WERI-Rb-1 (cell line): ENCODE measurements at regions not wholly inside any gene's neighbourhood (a gene's known extent, or its start where the extent isn't known, plus 50 kb on each side); places are given as distances from the start of the nearest gene placed in this dataset.

Experiments used
- DNase-seq: peaks from one replicate; pipeline ENCODE4 v3.0.0-alpha.2; 2020
- H3K27ac ChIP-seq: fragments of 250-450 bp; sonication (Bioruptor Pico); 2 replicates; pipeline ENCODE4 v1.5.1; 2020; ENCODE audit warnings: mild to moderate bottlenecking, moderate library complexity
- H3K27me3 ChIP-seq: fragments of 250-450 bp; sonication (Bioruptor Pico); 2 replicates; pipeline ENCODE4 v1.5.1; 2021; ENCODE audit warnings: mild to moderate bottlenecking, low read depth, moderate library complexity; ENCODE audit not compliant: insufficient read depth, severe bottlenecking
- H3K36me3 ChIP-seq: fragments of 250-450 bp; sonication (Bioruptor Pico); 2 replicates; pipeline ENCODE4 v1.5.1; 2020; ENCODE audit warnings: mild to moderate bottlenecking, moderate library complexity
- H3K4me3 ChIP-seq: 2 replicates; pipeline ENCODE4 v1.5.1; 2011; ENCODE audit warnings: low read depth, mild to moderate bottlenecking, control low read depth, low read length
- H3K9me3 ChIP-seq: fragments of 250-450 bp; sonication (Bioruptor Pico); 2 replicates; pipeline ENCODE4 v1.5.1; 2021; ENCODE audit warnings: mild to moderate bottlenecking, moderate library complexity; ENCODE audit not compliant: severe bottlenecking
- CTCF ChIP-seq: IDR thresholded peaks from 2 replicates; pipeline ENCODE4 v1.5.1; 2011; ENCODE audit warnings: low read depth, mild to moderate bottlenecking, control low read depth, inconsistent platforms, low read length

- Histone ChIP-seq H3K4me3 (no peak overlapping the region), H3K9me3 (no peaks in the 10 kb centered on the region), H3K27ac (no peak overlapping the region), H3K27me3 (no peaks in the 10 kb centered on the region), H3K36me3 (no peaks in the 10 kb centered on the region)
- DNase-seq: no peak
- no peak for TF ChIP-seq CTCF
Measured at GRCh38 chr22:48079505-48080290, 1317.2 kb downstream of the TBC1D22A start.

- TF ChIP-seq CTCF: no peak
- Histone ChIP-seq H3K9me3 (no peaks in the 10 kb centered on the region), H3K27me3 (no peaks in the 10 kb centered on the region), H3K27ac (no peak overlapping the region), H3K36me3 (no peaks in the 10 kb centered on the region), H3K4me3 (no peak overlapping the region)
- DNase-seq: no peak
Measured at GRCh38 chr22:48078825-48079224, 1316.4 kb downstream of the TBC1D22A start.

GRCh38 chr22:48077699-48078098 lies 1315.2 kb downstream of the TBC1D22A start:
- H3K27ac ChIP-seq: no peak overlapping the region
- no peaks in the 10 kb centered on the region for H3K9me3 ChIP-seq
- H3K27me3 ChIP-seq: no peaks in the 10 kb centered on the region
- H3K4me3 ChIP-seq: no peak overlapping the region
- no peak for TF ChIP-seq CTCF
- DNase-seq: no peak
- H3K36me3 ChIP-seq: no peaks in the 10 kb centered on the region

GRCh38 chr22:48076008-48076407 lies 1313.6 kb downstream of the TBC1D22A start:
- H3K4me3 ChIP-seq: no peak overlapping the region
- TF ChIP-seq CTCF: no peak
- H3K36me3 ChIP-seq: no peaks in the 10 kb centered on the region
- H3K9me3 ChIP-seq: no peaks in the 10 kb centered on the region
- H3K27me3 ChIP-seq: no peaks in the 10 kb centered on the region
- peak; percentile 91 for DNase-seq
- peak overlapping the region; percentile 68 for H3K27ac ChIP-seq

GRCh38 chr22:48075604-48076003 lies 1313.2 kb downstream of the TBC1D22A start:
- DNase-seq: no peak
- no peak for TF ChIP-seq CTCF
- Histone ChIP-seq H3K36me3 (no peaks in the 10 kb centered on the region), H3K27me3 (no peaks in the 10 kb centered on the region), H3K27ac (peak overlapping the region; percentile 68), H3K4me3 (no peak overlapping the region), H3K9me3 (no peaks in the 10 kb centered on the region)

- Histone ChIP-seq H3K36me3 (no peaks in the 10 kb centered on the region), H3K27me3 (no peaks in the 10 kb centered on the region), H3K27ac (no peak overlapping the region), H3K4me3 (no peak overlapping the region), H3K9me3 (no peaks in the 10 kb centered on the region)
- no peak for TF ChIP-seq CTCF
- no peak for DNase-seq
Measured at GRCh38 chr22:48072777-48073176, 1310.3 kb downstream of the TBC1D22A start.
